HG03135 (cell line): ENCODE measurements at regions not wholly inside any gene's neighbourhood (a gene's known extent, or its start where the extent isn't known, plus 50 kb on each side); places are given as distances from the start of the nearest gene placed in this dataset.

Experiments used
- ATAC-seq: cut with Tn5 transposase; IDR thresholded peaks from one replicate; pipeline ENCODE4 v1.9.1; 2021; ENCODE audit warnings: mild to moderate bottlenecking, moderate library complexity; ENCODE audit not compliant: unreplicated experiment

DNA sequence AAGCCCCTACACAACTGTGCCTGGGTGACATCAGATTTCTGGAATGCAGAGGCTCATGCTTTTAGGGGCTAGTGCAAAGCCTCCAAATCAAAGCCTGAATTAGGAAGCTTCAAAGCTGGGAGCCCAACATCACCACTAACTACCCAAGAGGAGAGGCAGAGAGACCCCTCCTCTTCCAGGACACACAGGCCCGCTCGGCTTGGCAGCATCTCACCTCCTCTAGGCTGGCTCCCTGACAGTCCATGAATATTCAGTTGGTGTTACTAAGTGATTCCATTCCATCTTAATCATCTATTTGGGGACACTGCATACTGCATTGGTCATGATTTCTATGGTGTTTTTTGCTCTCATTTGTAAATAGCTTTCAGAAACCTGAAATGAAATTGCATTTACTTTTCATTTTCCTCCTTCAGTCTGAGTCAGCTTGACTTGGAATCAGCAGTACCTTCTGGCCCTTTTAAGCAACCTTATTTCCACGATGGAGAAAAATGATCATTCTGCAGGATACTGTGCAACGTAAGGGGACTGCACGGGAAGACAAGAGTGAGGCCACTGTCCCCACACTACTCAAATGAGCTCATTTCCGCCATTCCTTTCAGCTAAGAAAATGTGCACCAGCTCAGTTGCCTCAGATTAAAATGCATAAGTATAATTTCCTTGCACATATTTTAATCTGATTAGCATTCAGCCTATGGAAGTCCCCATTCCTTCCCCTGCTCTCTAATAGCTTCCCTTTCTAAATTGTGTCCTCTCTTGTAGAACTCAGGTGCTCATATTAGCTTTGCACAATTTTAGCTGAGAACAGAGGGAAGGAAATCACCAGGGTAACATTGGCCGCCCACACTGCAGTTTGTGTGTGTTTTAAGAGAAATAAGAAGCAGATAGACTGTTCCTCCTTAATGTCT, 219.9 kb downstream of the RFC3 start:
- no peak for ATAC-seq

DNA sequence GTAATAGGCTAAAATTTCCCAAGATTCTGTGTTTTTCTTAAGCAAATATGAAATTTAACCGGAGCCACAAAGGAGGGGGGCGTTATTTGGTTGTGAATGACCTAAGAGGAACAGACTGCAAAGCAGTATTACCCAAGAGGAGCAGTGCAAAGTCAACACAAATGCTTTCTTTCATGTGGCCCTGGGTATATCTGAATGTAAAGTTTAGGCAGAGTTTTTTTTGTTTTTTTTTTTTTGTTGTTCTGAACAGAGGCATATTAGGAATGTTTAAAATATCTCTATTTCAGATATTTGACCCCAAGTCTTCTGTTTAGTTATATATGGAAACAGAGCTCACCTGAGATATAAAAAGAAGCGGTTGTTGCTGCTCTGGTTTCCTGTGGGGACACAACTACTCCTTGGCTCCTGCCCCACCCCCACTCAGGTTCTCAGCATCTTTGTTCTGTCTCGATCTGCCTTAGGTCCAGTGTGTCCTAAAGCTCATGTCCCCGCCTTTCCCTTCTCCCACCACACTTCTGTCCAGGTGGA, 220.7 kb downstream of the RFC3 start:
- no peak for ATAC-seq

DNA sequence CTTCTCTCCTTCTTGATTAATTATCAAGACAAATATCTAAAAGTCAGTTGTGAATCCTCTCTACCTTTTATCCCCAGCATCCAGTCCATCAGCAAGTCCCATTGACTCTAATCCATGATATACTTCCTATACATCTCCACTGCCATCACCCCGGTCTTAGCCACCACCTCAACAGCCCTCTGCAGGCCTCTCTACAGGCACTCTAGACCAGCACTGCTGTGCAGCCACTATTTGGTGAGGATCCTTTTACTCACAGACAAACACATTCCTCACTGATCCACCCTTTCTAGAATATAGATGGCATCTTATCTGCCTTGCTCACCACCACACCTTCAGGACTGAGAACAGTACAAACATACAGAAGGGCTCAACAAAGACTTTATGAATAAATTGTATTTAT, 221.7 kb downstream of the RFC3 start:
- no peak for ATAC-seq

DNA sequence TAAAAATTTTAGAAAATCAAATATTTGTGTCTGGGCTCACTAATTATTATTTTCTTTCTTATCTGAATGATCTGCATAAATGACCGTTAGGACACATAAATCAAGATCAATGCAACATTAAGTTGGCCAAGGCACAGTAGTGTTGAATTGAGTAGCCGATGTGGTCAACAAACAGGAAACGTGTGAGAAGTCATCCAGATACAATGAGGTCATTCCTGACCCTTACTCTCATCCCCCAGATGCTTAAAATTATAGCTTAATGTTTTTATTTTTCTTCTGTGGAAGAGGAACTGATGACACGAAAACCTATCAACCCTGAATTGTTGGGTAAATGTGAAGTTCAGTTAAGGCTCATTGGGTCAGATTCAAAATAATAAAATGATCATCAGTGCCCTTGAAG, 222.9 kb downstream of the RFC3 start:
- ATAC-seq: no peak

DNA sequence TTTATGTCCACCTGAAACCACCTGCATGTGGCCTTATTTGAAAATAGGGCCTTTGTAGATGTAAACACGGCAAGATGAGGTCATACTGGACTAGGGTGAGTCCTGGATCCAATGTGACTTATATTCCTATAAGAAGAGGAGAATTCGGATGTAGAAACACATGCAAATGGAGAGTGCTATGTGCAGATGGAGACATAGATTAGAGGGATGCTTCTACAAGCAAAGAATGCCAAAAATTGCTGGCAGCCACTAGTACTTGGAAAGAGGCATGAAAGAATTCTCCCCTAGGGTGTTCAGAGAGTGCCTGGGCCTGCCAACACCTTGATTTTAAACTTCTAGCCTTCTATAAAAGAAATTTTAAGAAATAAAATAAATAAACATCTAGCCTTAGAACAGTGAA, 226.1 kb downstream of the RFC3 start:
- ATAC-seq: no peak

DNA sequence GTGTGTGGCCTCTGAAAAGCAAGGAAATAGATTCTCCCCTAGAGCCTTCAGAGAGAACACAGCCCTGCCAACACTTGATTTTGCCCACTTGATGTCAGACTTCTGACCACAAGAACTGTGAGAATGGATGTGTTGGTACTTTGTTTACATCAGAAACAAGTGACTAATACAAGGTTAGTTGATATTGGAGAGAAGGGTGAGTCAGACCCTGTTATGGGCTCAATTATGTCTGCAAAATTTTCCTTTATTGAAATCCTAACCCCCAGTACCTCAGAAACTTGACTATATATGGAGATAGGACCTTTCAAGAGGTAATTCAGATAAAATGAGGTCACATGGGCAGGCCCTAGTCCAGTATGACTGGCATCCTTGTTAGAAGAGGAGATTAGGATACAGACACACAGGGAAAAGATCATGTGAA, 226.7 kb downstream of the RFC3 start:
- ATAC-seq: no peak

DNA sequence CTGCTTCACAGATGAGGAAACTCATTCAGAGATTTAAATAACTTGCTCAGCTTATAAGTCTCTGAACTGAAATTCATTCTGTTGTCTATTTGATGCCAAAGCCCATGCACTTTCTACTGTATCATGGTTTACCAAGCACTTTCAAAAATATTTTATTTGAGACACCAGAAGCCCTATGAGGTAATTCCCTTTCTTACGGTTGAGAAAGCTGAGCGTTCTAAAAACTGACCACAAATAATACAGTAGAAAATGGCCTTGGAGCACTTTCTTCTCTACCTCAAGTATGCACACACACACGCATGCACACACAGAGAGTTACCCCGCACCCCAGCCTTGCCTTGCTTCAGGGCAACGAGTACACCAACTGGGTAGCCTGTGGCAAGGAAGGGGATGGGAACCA, 228.5 kb downstream of the RFC3 start:
- no peak for ATAC-seq

DNA sequence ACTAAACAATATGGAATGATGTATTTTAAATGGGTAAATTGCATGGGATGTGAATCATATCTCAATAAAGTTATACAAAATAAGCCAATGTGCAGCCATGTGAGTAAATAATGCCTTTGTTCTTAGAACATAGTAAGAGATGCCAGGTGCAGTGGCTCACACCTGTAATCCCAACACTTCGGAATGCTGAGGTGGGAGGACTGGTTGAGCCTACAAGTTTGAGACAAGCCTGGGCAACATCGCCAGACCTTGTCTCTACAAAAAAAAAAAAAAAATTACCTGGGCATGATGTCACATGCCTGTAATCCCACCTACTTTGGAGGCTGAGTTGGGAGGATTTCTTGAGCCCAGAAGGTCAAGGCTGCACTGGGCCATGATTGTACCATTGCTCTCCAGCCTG, 230.7 kb downstream of the RFC3 start:
- ATAC-seq: no peak

DNA sequence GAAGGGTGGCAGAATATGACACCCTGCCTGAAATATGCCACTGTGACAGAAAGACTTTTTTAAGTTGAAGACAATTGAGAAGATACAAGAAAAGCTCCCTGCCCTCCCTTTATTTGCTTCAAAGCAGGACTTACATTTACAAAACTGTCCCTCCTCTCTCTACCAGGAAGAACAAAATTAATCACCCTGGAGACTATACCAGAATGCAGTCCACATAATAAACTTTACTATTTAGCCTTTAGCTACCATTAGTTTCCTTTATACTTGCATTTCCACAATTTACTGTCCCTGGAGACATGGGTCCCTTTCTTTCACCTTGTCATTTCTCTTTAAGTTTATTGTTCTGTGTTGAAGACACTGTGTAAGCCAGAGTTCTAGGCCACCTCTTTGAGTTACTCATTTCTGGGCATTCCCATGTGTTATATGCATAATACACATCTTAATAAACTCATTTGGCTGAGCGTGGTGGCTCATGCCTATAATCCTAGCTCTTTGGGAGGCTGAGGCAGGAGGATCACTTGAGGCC, 238.8 kb downstream of the RFC3 start:
- no peak for ATAC-seq

DNA sequence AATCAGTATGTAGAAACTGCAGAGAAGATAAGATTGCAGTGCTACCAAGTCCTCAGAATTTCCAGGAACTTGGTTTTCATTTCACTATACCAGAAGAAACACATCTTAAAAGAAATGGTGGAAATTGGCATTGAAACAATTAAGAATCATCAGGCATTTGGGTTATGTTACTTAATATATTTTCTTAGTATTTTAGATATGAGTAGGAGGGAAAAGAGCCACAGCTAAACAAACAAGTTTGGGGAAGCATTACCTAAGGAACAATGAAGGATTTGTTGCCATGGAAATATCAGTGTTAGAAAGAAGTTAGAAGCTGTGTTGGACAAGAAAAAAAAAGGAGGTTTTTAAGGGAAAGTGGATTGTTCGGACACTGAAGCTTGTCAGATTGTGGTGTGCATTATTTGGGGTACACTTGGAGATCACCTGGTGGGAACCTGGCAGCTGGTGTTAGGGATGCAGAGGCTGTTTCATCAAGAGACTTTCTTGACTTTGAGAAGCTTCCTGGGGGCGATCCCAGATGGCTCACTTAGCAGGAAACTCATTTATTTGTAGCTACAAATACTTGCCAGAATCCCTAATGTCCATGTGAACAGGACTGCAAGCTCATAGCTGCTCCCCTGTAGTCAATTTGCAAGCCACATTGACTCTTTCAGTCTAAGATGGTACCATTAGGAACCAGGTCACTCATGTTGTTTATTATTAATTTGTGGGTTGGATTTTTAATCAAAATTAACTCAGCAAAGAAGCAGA, 246.7 kb downstream of the RFC3 start:
- no peak for ATAC-seq

DNA sequence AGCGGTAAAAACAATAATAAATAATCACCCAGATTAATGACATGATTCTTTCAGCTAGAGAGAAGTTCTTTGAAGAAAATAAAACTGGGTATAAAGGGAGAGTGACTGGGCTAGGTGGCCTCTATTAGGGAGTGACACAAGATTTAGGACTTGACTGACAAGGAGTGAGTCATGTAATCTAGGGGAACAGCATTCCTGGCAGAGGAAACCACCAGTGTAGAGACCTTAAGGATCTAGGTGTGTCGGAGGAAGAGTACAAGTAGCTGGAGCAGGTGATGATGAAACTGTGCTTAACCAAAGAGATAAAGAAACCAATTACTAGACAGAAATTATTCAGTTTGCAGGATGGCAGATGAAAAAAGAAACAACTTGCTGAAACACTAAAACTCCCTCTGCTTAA, 248.0 kb downstream of the RFC3 start:
- ATAC-seq: no peak

DNA sequence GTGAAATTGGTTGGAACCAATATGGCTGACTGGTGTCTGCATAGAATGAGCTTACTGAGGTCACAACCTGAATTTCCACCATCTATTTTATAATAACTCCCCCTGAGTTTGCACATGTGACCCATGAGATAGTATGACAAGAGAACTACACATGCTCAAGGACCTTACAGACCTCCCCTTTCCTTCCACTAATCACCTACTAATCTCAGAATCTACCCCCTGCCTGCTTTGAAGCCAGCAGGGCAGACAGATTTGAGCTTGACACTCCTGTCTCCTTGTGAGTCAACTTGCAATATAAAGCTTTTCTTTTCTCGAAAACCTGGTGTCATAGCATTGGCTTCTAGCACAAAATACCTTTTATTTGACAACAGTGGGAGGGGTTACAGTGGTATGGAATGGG, 248.4 kb downstream of the RFC3 start:
- no peak for ATAC-seq

DNA sequence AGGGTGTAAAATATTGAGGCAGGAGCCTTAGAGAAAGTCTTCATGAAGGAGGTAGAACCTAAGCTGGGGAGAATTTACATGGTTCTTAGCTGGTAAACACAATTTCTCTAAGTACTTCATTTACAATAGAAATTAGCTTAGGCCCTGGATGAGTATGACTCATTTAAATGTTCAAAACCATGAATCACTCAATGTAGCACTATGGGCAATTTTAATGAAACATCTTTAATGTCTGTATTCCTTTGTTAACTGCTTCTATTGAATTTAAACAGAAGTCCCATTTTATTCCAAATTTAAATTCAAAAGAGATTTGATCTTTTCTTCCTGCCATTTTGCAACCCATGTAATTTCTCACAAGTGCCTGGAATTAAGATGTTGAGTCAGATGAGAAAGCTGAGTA, 252.1 kb downstream of the RFC3 start:
- no peak for ATAC-seq

DNA sequence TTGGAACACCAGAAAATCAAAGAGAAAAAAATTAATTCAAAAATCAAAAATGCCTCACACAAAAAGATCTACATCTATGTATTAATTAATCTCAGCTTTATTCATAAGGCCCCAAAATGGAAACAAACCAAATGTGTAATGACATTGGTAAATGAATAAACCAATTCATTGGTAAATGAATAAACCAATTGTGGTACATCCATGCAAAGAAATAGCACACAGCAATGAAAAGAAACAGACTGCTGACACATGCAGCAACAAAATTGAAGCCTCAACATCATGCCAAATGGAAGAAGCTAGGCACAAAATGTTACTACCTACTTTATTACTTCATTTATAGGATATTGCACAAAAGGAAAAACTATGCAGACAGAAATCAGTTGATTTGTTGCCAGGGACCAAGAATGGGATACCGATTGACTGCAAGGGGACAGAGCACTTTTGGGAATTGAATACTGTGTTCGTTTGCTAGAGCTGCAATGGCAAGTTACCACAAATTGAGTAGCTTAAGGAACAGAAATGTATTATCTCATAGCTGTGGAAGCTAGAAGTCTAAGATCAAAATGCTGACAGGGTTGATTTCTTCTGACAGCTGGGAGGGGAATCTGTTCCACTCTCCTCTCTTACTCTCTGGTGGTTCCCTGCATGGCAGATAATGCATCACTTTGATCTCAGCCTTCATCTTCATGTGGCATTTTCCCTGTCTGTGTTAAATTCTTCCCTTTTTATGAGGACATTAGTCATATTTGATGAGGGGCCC, 252.8 kb downstream of the RFC3 start:
- ATAC-seq: no peak

DNA sequence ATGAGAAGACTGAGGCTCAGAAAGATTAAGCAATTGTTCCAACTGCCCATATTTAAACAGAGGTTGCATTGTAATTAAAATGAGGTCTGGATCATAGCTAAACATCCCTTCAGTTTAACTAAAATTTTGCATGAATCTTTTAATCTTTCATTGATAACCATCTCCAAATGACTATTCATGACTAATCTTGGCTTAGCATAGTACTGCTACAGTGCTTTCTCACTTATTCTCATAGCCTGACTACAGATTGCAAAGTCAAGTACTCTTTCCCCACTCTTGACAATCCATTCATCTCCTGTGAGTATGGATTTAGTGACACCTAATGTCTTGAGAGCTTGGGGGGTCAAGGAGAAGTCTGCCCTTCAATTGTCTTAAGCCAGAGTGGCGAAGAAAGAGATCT, 258.4 kb downstream of the RFC3 start:
- ATAC-seq: no peak

DNA sequence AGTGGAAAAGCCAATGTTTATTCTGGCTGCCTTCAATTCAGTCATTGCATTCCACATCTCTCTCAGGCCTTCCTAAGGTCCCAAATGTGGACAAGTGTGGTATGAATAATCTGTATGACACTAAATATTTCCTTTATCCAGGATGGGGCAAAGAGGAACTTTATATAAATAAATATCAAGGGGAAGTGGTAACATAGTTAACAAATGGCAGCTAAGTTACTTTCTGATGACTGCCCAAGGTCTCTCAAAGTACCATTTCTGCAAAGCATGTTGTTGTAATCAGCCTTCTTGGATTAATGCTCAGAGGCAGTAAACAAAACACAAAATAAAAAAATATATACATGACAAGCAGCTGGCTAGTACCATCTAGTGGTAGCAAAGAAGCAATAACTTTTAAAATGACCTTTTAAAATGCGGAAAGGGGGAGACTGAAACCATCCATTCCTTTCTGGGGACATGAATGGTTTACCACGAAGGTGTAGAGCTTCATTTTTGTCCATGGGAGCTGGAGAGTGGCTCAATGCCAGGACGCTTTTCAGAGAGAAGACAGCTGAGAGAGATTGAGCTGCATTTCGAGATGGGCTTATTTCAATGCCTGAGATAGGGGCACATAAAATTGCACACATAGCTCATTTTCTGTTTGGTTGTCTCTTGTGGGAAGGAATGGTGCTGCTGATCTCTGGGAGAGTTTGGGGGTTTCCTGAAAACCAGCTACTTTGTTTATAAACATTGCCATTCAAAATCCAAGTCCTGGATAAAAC, 259.2 kb downstream of the RFC3 start:
- ATAC-seq: no peak

DNA sequence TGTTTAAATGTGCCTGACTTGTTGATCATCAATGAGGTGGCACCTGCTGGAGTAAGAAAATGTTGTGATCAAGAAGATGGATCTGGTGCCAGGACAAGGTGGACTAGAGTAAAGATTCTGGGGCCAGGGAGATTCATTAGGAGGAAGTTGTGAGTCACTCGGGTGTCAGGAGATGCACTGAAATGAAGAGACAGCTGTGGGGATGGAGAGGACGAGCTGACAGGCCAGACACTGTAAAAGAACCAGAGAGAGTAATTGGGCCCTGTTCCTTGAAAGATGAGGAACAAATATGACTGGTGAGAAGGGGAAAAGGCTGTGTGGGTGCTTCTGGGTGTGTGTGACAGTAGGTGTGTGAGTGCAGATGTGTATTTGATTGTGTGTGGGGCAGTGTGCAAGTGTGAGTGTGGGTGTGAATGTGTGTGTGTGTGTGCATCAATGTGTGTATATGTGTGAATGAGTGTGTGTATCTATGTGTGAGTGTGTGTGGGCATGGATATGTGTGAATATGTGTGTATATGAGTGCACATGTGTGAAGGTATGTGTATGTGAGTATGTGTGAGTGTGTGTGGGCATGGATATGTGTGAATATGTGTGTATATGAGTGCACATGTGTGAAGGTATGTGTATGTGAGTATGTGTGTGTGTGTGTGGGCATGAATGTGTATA, 260.5 kb downstream of the RFC3 start:
- ATAC-seq: no peak

DNA sequence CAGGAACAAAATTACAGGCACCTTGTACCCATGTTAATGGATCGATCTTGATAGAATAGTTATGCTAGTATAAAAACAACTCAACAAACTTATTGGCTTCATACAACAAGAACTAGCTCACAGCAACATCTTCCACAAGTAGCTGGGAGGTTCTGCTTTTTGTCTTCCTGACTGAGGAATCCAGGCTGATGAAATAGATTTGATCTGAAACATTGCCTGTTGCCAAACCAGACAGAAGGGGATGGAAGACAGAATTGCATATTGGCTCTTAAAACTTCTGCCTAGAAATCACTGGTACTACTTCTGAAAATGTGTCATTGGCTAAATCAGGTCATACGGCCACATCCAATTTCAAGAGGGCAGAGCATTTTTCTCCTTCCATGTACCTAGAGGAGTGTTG, 267.3 kb downstream of the RFC3 start:
- ATAC-seq: no peak

DNA sequence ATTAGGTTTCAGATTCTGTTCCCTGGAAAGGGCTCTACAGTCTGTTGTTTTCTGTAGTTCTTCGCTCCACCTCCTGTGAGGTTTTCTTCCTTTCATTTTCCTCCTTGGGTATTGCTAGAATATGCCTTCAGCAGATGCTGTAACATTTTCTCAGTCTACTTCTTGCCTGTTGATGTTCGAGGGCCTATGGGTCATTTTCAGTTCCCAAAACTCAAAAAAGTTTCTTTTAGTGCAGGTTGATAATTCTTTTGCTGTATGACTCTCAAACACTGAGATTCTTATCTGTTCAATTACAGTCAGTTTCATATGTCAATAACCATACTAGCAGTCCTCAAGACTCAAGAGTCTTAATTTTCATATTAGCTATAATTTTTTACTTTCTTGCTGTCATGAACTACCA, 268.3 kb downstream of the RFC3 start:
- ATAC-seq: no peak

DNA sequence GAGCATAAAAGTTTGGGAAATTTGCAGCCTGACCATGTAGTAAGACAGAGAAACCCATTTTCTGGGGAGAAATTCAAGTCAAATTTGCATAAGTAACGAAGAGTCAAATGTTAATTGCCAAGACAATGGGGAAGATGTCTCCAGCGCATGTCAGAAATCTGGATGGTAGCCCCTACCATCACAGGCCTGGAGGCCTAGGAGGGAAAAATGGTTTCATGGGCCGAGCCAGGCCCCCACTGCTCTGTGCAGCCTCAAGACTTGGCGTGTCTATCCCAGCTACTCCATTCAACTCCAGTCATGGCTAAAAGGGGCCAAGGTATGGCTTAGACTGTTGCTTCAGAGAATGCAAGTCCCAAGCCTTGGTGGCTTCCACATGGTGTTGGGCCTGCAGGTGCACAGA, 269.8 kb downstream of the RFC3 start:
- no peak for ATAC-seq
